DMS79 treated with DMSO at 0.1 percent for 48 hours (cell line): ENCODE measurements at regions not wholly inside any gene's neighbourhood (a gene's known extent, or its start where the extent isn't known, plus 50 kb on each side); places are given as distances from the start of the nearest gene placed in this dataset.
"Not testable (repeated sequence)": the region's sequence is repeated elsewhere in the genome, so short reads cannot be mapped to it uniquely, and the experiment has no call there.

Source experiments
- DNase-seq: peaks from one replicate; lab custom pipeline; 2025; lab: John Stamatoyannopoulos, UW

- DNase-seq: no peak
Measured at GRCh38 chr3:64806668-64807605, 119.1 kb upstream of the ADAMTS9 start.

- no peak for DNase-seq
Measured at GRCh38 chr3:64805978-64806377, 118.2 kb upstream of the ADAMTS9 start.

GRCh38 chr3:64805248-64805647, 117.4 kb upstream of the ADAMTS9 start:
- DNase-seq: no peak

GRCh38 chr3:64803469-64803868, 115.7 kb upstream of the ADAMTS9 start:
- DNase-seq: no peak

GRCh38 chr3:64802460-64802859, 114.7 kb upstream of the ADAMTS9 start:
- DNase-seq: no peak

- DNase-seq: no peak
Measured at GRCh38 chr3:64801856-64802255, 114.1 kb upstream of the ADAMTS9 start.

GRCh38 chr3:64799606-64800005, 111.8 kb upstream of the ADAMTS9 start:
- DNase-seq: no peak

- DNase-seq: peak; percentile 77
Measured at GRCh38 chr3:64798316-64798715, 110.5 kb upstream of the ADAMTS9 start.

GRCh38 chr3:64796607-64797399, 109.0 kb upstream of the ADAMTS9 start:
- DNase-seq: no peak

- no peak for DNase-seq
Measured at GRCh38 chr3:64792445-64792844, 104.6 kb upstream of the ADAMTS9 start.

- DNase-seq: no peak
Measured at GRCh38 chr3:64789111-64789510, 101.3 kb upstream of the ADAMTS9 start.

GRCh38 chr3:64783200-64783599, 95.4 kb upstream of the ADAMTS9 start:
- no peak for DNase-seq

GRCh38 chr3:64780923-64781322, 93.1 kb upstream of the ADAMTS9 start:
- DNase-seq: not testable (repeated sequence)

GRCh38 chr3:64773137-64773536, 85.3 kb upstream of the ADAMTS9 start:
- no peak for DNase-seq

- DNase-seq: no peak
Measured at GRCh38 chr3:64766440-64766839, 78.6 kb upstream of the ADAMTS9 start.

GRCh38 chr3:64765947-64766346, 78.1 kb upstream of the ADAMTS9 start:
- DNase-seq: no peak

- no peak for DNase-seq
Measured at GRCh38 chr3:64764386-64764929, 76.7 kb upstream of the ADAMTS9 start.

GRCh38 chr3:64763980-64764379, 76.2 kb upstream of the ADAMTS9 start:
- no peak for DNase-seq

- DNase-seq: no peak
Measured at GRCh38 chr3:64761729-64762128, 73.9 kb upstream of the ADAMTS9 start.

- DNase-seq: no peak
Measured at GRCh38 chr3:64760258-64760657, 72.5 kb upstream of the ADAMTS9 start.

GRCh38 chr3:64759811-64760210, 72.0 kb upstream of the ADAMTS9 start:
- DNase-seq: no peak

- peak; percentile 43 for DNase-seq
Measured at GRCh38 chr3:64756398-64756986, 68.7 kb upstream of the ADAMTS9 start.
